GM12872 (cell line): ENCODE measurements at regions not wholly inside any gene's neighbourhood (a gene's known extent, or its start where the extent isn't known, plus 50 kb on each side); places are given as distances from the start of the nearest gene placed in this dataset.

ENCODE experiments used
- TF ChIP-seq, protein P1 (sequence below): IDR thresholded peaks from 3 replicates; pipeline ENCODE4 v1.5.1; 2011; ENCODE audit warnings: low read depth, mild to moderate bottlenecking, low read length, moderate library complexity; ENCODE audit not compliant: insufficient read depth

DNA sequence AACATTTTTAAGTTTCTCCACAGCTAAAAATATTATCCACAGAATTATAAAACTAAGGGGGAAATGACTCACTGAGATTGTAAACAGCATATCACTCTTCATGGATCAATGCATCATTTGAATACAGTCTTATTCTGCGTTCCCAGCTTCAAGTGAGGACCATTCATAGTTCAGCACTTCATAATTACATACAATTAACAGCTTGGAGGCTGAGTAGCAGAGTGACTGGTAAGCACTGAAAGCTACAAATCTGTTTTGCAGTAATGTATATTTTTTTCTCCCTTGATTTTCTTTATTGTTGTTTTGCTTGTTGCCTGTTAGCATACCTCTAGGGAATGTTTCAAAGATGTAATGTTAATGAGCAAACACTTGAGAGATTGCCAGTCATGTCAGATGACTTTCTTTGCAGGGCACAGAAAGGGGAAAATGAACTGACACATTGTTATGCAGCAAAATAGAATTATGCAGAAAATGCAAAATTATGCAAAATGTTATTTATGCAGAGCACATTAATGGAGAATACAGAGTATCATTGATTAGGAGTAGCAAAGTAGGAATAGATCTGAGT, 138.6 kb downstream of the RPS29 start:
- TF ChIP-seq, protein P1, sequence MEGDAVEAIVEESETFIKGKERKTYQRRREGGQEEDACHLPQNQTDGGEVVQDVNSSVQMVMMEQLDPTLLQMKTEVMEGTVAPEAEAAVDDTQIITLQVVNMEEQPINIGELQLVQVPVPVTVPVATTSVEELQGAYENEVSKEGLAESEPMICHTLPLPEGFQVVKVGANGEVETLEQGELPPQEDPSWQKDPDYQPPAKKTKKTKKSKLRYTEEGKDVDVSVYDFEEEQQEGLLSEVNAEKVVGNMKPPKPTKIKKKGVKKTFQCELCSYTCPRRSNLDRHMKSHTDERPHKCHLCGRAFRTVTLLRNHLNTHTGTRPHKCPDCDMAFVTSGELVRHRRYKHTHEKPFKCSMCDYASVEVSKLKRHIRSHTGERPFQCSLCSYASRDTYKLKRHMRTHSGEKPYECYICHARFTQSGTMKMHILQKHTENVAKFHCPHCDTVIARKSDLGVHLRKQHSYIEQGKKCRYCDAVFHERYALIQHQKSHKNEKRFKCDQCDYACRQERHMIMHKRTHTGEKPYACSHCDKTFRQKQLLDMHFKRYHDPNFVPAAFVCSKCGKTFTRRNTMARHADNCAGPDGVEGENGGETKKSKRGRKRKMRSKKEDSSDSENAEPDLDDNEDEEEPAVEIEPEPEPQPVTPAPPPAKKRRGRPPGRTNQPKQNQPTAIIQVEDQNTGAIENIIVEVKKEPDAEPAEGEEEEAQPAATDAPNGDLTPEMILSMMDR, result no peak

DNA sequence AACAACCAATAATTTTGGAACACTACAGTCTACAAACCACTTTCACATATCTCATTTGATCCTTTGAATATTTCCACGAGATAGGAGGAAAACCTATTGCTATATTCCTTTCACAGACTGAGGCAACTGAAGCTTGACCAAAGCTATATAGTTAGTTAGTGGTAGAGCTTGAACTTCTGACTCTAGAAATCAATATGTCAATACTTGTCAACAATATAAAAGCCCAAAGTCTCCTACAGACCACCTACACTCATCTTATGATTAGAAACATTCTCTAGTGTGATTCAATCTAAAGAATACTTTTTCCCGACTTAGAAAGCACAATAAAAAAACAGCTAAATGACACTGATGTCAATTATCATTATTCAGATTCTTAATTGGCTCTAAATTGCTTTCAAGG, 139.4 kb downstream of the RPS29 start:
- TF ChIP-seq, protein P1, result no peak

DNA sequence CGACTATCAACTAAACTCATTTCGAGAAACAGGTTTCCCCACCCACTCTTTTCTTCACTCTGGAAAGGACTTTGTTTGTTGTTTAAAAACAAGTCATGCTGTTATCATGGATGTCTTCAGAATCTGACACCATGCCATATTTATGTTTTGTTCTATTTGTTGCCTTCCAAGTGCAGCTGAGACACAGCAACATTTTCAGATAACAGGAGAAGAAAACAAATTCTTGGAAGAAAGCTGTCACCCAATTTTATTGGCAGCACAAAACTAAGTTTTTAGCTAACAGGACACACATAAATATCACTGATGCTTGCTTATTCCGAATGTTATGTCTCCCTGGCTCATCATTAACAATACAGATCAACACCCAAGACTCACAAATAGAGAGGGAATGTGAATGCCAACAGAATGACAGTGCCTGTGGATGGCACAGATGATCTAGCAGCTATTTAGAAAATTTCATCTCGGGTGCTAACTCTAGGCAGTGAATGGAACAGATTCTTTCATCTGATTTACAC, 147.9 kb downstream of the RPS29 start:
- TF ChIP-seq, protein P1, result no peak

DNA sequence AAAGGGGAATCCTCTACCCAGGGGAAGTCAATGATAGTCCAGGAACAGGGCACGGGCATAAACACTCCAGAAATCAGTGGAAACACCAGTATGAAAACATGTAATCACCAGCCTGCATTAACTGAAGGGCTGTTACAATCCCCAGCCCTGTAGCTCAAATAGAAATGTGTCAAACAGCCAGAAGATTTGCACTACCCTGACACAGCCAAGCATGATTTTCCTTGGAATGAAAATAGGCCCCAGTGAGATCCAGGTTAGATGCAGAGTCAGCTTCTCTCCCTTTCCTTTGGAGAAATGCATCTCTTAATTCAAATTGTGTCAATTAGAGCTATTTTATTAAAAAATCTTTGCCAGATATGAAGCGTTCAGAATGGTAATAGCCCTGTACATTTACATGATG, 158.1 kb downstream of the RPS29 start:
- TF ChIP-seq, protein P1, result no peak

DNA sequence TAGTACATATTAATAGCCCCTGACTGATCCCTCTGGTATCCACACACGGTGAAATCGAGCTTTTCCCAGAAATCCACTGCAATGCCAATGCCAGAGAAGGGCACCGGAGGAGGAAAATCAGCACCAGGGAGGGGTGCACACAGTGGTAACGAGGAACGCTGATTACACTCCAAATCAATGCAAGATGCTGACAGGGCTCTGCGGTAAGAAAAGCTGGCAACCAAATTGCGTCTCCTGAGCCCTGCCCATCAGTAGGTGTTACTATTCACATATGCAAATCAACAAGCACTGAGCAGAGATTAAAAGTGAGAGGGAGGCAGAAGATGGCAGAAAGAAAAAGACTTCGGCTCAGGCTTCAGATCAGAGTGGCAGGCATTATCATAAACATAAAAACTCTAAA, 159.1 kb downstream of the RPS29 start:
- TF ChIP-seq, protein P1, result no peak

DNA sequence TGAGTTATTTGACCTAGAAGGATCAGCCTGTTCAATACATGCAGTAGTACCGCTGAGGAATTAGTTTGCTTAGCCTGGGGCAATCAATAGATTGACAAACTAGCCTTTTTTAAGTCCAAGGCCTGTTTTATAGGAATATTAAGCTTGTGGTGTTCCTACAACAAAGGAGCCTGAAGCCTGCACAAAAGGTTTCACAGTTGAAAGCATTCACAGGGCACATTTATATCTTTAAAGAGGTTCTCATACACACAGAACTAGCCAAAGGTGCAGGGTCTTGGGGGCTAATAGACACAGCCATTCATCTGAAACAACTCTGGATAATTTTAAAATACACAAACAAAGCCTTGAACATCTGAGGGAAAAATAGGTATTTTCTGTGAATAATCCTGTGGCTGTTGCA, 160.3 kb downstream of the RPS29 start:
- TF ChIP-seq, protein P1, result no peak

DNA sequence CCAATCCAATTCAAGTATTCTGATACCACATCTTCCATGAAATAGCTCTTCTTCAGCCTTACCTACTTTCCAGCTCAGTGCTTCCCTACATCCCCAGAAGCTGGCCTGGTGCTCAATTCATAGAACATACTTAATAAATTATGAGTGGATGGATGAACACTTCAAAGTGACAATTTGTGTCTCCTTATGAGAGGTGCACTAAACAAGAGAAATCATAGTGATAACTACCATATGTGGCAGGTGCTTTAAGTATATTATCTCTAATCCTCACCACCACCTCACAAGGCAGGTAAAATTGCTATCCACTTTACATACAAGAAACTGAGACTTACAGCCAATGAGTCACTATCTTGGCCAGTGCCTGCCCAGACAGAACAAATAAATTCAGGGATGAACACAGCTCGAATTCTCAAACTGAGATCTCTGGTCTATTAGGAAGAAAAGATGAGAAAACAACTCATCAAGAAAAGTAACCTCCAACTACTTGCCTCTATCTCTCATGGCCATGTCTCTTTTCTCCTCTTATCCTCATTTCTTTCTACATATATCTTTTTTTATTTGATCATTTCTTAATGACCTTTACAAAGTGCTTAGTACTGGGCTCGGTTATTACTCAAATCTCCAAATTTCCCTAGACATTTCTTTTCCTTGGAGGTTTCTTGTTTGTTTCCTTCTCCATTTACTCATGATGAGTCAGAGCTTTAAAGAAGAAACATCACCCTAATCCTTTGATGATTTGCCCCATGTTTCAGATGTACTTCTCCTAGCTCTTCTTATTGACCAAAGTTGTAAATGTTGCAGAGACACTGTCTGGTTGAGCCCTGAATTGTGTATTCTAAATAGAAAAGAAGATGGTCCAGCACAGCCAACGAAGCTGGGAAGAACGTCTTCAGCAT, 161.5 kb downstream of the RPS29 start:
- TF ChIP-seq, protein P1, result no peak
